ENCODE measurements at regions not wholly inside any gene's neighbourhood (a gene's known extent, or its start where the extent isn't known, plus 50 kb on each side); places are given as distances from the start of the nearest gene placed in this dataset.

DNA sequence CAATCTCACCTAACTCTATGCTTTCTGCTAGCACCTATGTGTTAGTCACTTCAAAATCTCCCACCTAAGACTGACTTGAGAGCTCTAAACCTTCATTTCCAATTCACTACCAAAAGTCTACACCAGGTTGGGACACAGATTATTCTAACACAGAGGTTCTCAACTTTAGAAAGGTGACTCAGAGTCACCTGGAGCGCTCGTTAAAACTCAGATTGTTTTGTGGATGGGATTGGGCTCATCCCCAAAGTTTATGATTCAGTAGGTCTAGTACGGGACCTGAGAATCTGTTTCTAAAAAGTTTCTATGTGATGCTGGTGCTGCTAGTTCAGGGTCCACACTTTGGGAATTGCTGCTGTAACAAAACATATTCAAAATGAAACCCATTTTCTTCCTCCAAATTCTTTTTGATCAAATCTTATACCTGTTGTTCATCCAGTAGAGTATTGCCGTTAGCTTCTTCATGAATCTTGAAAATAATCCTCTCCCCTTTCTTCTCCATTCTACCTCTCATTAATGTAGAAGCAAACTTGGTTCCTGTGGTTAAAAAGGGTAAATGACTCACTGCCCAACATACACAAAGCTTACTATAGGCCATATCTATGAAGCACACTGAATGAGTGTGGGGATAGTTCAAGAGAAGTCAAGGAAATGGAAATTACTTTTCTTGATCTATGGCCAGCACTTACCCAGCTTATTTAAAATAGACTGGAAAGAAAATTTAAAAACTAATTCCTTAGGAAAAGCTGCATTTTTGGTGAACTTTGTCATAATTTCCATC, 206.7 kb downstream of the KIF21A start:
- BruUV-seq (replicated peaks) = no TSS peak
- intact Hi-C loops (cut with micrococcal nuclease) = no loop called here
- dilution Hi-C loops (cut with MboI; ENCODE audit: extremely low pct_ligation_motif_present, low sequenced_read_pairs) = no loop called here

More for the DNA sequence above, 206.7 kb downstream of the KIF21A start:
- H2AFZ ChIP-seq (ENCODE audit: low read depth, low read length) = no peak overlapping the region
- H3K9me1 ChIP-seq (replicated peaks; ENCODE audit: control insufficient read depth, extremely low read depth, insufficient read depth, low read length) = no peaks in the 10 kb centered on the region
- H3K36me3 ChIP-seq (ENCODE audit: control insufficient read depth in 2 of 2, extremely low read depth in 1 of 2, insufficient read depth in 2 of 2, low read length in 2 of 2) = no peaks in the 10 kb centered on the region
- H3K4me2 ChIP-seq (ENCODE audit: insufficient read depth, low read length) = no peak overlapping the region
- peak; percentile 10 for DNase-seq (ENCODE audit: low read depth, low spot score)
- H3K4me3 ChIP-seq (replicated peaks in 1 of 3; ENCODE audit: insufficient read depth in 1 of 3, low read depth in 1 of 3, low read length in 3 of 3) = no peak overlapping the region
- no peak overlapping the region for H3K27ac ChIP-seq (ENCODE audit: insufficient read depth, low read depth, low read length)
- H3K9ac ChIP-seq (replicated peaks; ENCODE audit: extremely low read depth, insufficient read depth, low read length) = no peak overlapping the region
- FAIRE-seq = no peak
- no peaks in the 10 kb centered on the region for H3K79me2 ChIP-seq (ENCODE audit: control insufficient read depth, insufficient read depth, low read length)
- no peaks in the 10 kb centered on the region for H3K4me1 ChIP-seq (ENCODE audit: control insufficient read depth, extremely low read depth, insufficient read depth, low read length)
- H3K9me3 ChIP-seq (replicated peaks; ENCODE audit: control insufficient read depth, insufficient read depth, low read length) = no peaks in the 10 kb centered on the region
- ChIA-PET POLR2A (no interaction called here), CTCF (no interaction called here)
- no peaks in the 10 kb centered on the region for H3K27me3 ChIP-seq (ENCODE audit: control insufficient read depth in 2 of 2, insufficient read depth in 2 of 2, low read length in 2 of 2)
- H4K20me1 ChIP-seq (replicated peaks; ENCODE audit: control insufficient read depth, extremely low read depth, insufficient read depth, low read length) = no peaks in the 10 kb centered on the region
- no peak for TF ChIP-seq FOS (IDR thresholded peaks at IDR 0.05; ENCODE audit: borderline replicate concordance, insufficient read depth, low read length)
- no peak for TF ChIP-seq MYC (IDR thresholded peaks at IDR 0.05; ENCODE audit: low read depth, low read length)
- TF ChIP-seq JUN (IDR thresholded peaks at IDR 0.05; ENCODE audit: borderline replicate concordance, insufficient read depth, insufficient read length, low read depth) = no peak
- TF ChIP-seq, protein P1, sequence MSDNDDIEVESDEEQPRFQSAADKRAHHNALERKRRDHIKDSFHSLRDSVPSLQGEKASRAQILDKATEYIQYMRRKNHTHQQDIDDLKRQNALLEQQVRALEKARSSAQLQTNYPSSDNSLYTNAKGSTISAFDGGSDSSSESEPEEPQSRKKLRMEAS (IDR thresholded peaks at IDR 0.05; ENCODE audit: insufficient read depth, insufficient read length) = no peak
- TF ChIP-seq POLR2A (IDR thresholded peaks at IDR 0.05; ENCODE audit: low read depth, low read length) = no peak
- TF ChIP-seq, protein P2, sequence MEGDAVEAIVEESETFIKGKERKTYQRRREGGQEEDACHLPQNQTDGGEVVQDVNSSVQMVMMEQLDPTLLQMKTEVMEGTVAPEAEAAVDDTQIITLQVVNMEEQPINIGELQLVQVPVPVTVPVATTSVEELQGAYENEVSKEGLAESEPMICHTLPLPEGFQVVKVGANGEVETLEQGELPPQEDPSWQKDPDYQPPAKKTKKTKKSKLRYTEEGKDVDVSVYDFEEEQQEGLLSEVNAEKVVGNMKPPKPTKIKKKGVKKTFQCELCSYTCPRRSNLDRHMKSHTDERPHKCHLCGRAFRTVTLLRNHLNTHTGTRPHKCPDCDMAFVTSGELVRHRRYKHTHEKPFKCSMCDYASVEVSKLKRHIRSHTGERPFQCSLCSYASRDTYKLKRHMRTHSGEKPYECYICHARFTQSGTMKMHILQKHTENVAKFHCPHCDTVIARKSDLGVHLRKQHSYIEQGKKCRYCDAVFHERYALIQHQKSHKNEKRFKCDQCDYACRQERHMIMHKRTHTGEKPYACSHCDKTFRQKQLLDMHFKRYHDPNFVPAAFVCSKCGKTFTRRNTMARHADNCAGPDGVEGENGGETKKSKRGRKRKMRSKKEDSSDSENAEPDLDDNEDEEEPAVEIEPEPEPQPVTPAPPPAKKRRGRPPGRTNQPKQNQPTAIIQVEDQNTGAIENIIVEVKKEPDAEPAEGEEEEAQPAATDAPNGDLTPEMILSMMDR (IDR thresholded peaks at IDR 0.05; ENCODE audit: extremely low read depth in 1 of 2, insufficient read depth in 1 of 2, low read depth in 1 of 2, low read length in 2 of 2) = no peak
- no peak for TF ChIP-seq POLR2AphosphoS5 (IDR thresholded peaks at IDR 0.05; ENCODE audit: insufficient read depth, low read depth, low read length)
- TF ChIP-seq EZH2 (IDR thresholded peaks at IDR 0.05; ENCODE audit: borderline replicate concordance, low read depth, low read length, severe bottlenecking) = no peak
- TF ChIP-seq GATA2 (IDR thresholded peaks at IDR 0.05; ENCODE audit: insufficient read depth, insufficient read length, low read depth, low read length) = no peak

All from endothelial cell of umbilical vein (primary cell).